ENCODE measurements at regions not wholly inside any gene's neighbourhood (a gene's known extent, or its start where the extent isn't known, plus 50 kb on each side); places are given as distances from the start of the nearest gene placed in this dataset.
"Not testable (repeated sequence)": the region's sequence is repeated elsewhere in the genome, so short reads cannot be mapped to it uniquely, and the experiment has no call there.

- no peak for DNase-seq (ENCODE audit: low read depth)
Observed at GRCh38 chr14:65966188-65966587, 520.0 kb upstream of the CCDC196 start.

GRCh38 chr14:65972346-65972870 lies 513.8 kb upstream of the CCDC196 start:
- no peak for DNase-seq (ENCODE audit: low read depth)

- DNase-seq (ENCODE audit: low read depth) = peak; percentile 13
Observed at GRCh38 chr14:65972891-65973290, 513.3 kb upstream of the CCDC196 start.

GRCh38 chr14:65975865-65976264 lies 510.3 kb upstream of the CCDC196 start:
- no peak for DNase-seq (ENCODE audit: low read depth)

- DNase-seq (ENCODE audit: low read depth) = no peak
Observed at GRCh38 chr14:65976761-65977404, 509.3 kb upstream of the CCDC196 start.

GRCh38 chr14:65981192-65981843 lies 504.9 kb upstream of the CCDC196 start:
- no peak for DNase-seq (ENCODE audit: low read depth)

GRCh38 chr14:65986041-65986440 lies 500.1 kb upstream of the CCDC196 start:
- DNase-seq (ENCODE audit: low read depth) = no peak

- DNase-seq (ENCODE audit: low read depth) = no peak
Observed at GRCh38 chr14:65989981-65990380, 496.2 kb upstream of the CCDC196 start.

- no peak for DNase-seq (ENCODE audit: low read depth)
Observed at GRCh38 chr14:65991104-65991503, 495.1 kb upstream of the CCDC196 start.

- DNase-seq (ENCODE audit: low read depth) = not testable (repeated sequence)
Observed at GRCh38 chr14:65991935-65992334, 494.2 kb upstream of the CCDC196 start.

GRCh38 chr14:65993103-65993502 lies 493.1 kb upstream of the CCDC196 start:
- no peak for DNase-seq (ENCODE audit: low read depth)

GRCh38 chr14:65993996-65994395 lies 492.2 kb upstream of the CCDC196 start:
- DNase-seq (ENCODE audit: low read depth) = no peak

- DNase-seq (ENCODE audit: low read depth) = no peak
Observed at GRCh38 chr14:65997347-65997746, 488.8 kb upstream of the CCDC196 start.

GRCh38 chr14:65999865-66000264 lies 486.3 kb upstream of the CCDC196 start:
- no peak for DNase-seq (ENCODE audit: low read depth)

GRCh38 chr14:66000766-66001165 lies 485.4 kb upstream of the CCDC196 start:
- no peak for DNase-seq (ENCODE audit: low read depth)

- no peak for DNase-seq (ENCODE audit: low read depth)
Observed at GRCh38 chr14:66001356-66001755, 484.8 kb upstream of the CCDC196 start.

GRCh38 chr14:66003082-66003730 lies 483.0 kb upstream of the CCDC196 start:
- no peak for DNase-seq (ENCODE audit: low read depth)

GRCh38 chr14:66005900-66006434 lies 480.2 kb upstream of the CCDC196 start:
- no peak for DNase-seq (ENCODE audit: low read depth)

GRCh38 chr14:66008631-66009030 lies 477.5 kb upstream of the CCDC196 start:
- DNase-seq (ENCODE audit: low read depth) = no peak

- peak; percentile 22 for DNase-seq (ENCODE audit: low read depth)
Observed at GRCh38 chr14:66009089-66009488, 477.1 kb upstream of the CCDC196 start.

- no peak for DNase-seq (ENCODE audit: low read depth)
Observed at GRCh38 chr14:66010695-66011094, 475.5 kb upstream of the CCDC196 start.

GRCh38 chr14:66011855-66012254 lies 474.3 kb upstream of the CCDC196 start:
- DNase-seq (ENCODE audit: low read depth) = no peak

- not testable (repeated sequence) for DNase-seq (ENCODE audit: low read depth)
Observed at GRCh38 chr14:66013607-66014006, 472.6 kb upstream of the CCDC196 start.
